MM.1S (cell line): ENCODE measurements at regions not wholly inside any gene's neighbourhood (a gene's known extent, or its start where the extent isn't known, plus 50 kb on each side); places are given as distances from the start of the nearest gene placed in this dataset.

ENCODE experiments used
- CTCF ChIP-seq: fragments of 300-600 bp; sonication (generic); IDR thresholded peaks from 2 replicates; pipeline ENCODE4 v1.5.1; 2016; ENCODE audit warnings: antibody characterized with exemption, low read length, mixed read lengths
- EZH2 ChIP-seq: fragments of 300-600 bp; sonication (generic); optimal IDR thresholded peaks from 2 replicates; pipeline ENCODE3; 2017; ENCODE audit warnings: low read depth, mild to moderate bottlenecking, antibody characterized with exemption, low read length, mixed read lengths

GRCh38 chr2:206846981-206847834 is 81.8 kb downstream of the FASTKD2 start:
- no peak for TF ChIP-seq CTCF
- TF ChIP-seq EZH2, result no peak
